ENCODE measurements at regions not wholly inside any gene's neighbourhood (a gene's known extent, or its start where the extent isn't known, plus 50 kb on each side); places are given as distances from the start of the nearest gene placed in this dataset.

- TF ChIP-seq ARNTL (CRISPR knock-in tag; IDR thresholded peaks at IDR 0.05; ENCODE audit: borderline replicate concordance, low read depth) (no peak), BACH2 (CRISPR knock-in tag; IDR thresholded peaks at IDR 0.05; ENCODE audit: borderline replicate concordance) (no peak), CSRNP3 (CRISPR knock-in tag; IDR thresholded peaks at IDR 0.05) (no peak), TOX (CRISPR knock-in tag; IDR thresholded peaks at IDR 0.05; ENCODE audit: borderline replicate concordance) (no peak), ZFP30 (CRISPR knock-in tag; IDR thresholded peaks at IDR 0.05) (no peak), ZFP3 (CRISPR knock-in tag; IDR thresholded peaks at IDR 0.05) (no peak), ZNF8 (CRISPR knock-in tag; IDR thresholded peaks at IDR 0.05) (no peak), PATZ1 (CRISPR knock-in tag; IDR thresholded peaks at IDR 0.05; ENCODE audit: borderline replicate concordance) (no peak), ISL1 (CRISPR knock-in tag; IDR thresholded peaks at IDR 0.05) (no peak), ZNF565 (CRISPR knock-in tag; conservative IDR thresholded peaks at IDR 0.05; ENCODE audit: low read depth) (no peak), CREB5 (CRISPR knock-in tag; IDR thresholded peaks at IDR 0.05; ENCODE audit: low read depth) (no peak), CSDC2 (CRISPR knock-in tag; IDR thresholded peaks at IDR 0.05) (no peak)
Observed at GRCh38 chr10:64636461-64636860, 1115.3 kb downstream of the REEP3 start.
